ENCODE measurements at regions not wholly inside any gene's neighbourhood (a gene's known extent, or its start where the extent isn't known, plus 50 kb on each side); places are given as distances from the start of the nearest gene placed in this dataset.

DNA sequence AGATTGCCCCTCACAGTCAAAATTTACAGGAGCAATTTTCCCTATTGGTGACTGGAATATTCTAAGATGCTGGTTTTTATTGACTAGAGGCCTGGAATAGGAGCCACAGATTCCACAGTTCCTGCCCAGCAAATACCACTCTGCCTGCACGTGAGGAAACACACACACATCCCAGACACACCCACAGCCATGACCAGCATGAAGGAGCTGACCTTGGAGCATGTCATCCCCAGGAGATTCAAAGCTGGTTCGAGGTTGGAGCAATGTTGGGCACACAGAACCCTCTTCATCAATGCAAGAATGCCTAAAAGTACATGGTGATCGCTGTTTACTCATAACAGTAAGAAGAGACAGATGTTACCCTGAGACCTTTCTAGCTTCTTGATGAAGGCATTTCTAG lies 244.6 kb upstream of the FOXQ1 start:
- no peak overlapping the region for H2AFZ ChIP-seq
- DNase-seq (ENCODE audit: low spot score) = no peak
- WGBS (ENCODE audit: low lambda C conversion rate, missing lambda C conversion rate) = 80% methylated on average over 3 of the region's 3 CpGs
- peaks cover 17% of the 10 kb centered on the region for H3K4me1 ChIP-seq (ENCODE audit: insufficient read depth)
- H3K9me2 ChIP-seq (replicated peaks; ENCODE audit: insufficient read depth) = no peaks in the 10 kb centered on the region
- H4K20me1 ChIP-seq (ENCODE audit: insufficient read depth, poor library complexity, severe bottlenecking) = no peaks in the 10 kb centered on the region
- no peak overlapping the region for H3K4me3 ChIP-seq
- peak overlapping the region; percentile 5 for H3K27ac ChIP-seq
- H3K4me2 ChIP-seq = no peak overlapping the region
- no peak for TF ChIP-seq EZH2 (IDR thresholded peaks at IDR 0.05; ENCODE audit: borderline replicate concordance)
- no peak for TF ChIP-seq EZH2phosphoT487 (IDR thresholded peaks at IDR 0.05; ENCODE audit: low read depth, severe bottlenecking, unreplicated experiment)
- TF ChIP-seq, protein P1, sequence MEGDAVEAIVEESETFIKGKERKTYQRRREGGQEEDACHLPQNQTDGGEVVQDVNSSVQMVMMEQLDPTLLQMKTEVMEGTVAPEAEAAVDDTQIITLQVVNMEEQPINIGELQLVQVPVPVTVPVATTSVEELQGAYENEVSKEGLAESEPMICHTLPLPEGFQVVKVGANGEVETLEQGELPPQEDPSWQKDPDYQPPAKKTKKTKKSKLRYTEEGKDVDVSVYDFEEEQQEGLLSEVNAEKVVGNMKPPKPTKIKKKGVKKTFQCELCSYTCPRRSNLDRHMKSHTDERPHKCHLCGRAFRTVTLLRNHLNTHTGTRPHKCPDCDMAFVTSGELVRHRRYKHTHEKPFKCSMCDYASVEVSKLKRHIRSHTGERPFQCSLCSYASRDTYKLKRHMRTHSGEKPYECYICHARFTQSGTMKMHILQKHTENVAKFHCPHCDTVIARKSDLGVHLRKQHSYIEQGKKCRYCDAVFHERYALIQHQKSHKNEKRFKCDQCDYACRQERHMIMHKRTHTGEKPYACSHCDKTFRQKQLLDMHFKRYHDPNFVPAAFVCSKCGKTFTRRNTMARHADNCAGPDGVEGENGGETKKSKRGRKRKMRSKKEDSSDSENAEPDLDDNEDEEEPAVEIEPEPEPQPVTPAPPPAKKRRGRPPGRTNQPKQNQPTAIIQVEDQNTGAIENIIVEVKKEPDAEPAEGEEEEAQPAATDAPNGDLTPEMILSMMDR (IDR thresholded peaks at IDR 0.05; ENCODE audit: poor library complexity) = no peak
- H3K79me2 ChIP-seq = no peaks in the 10 kb centered on the region
- no peaks in the 10 kb centered on the region for H3K36me3 ChIP-seq (replicated peaks; ENCODE audit: insufficient read depth, low read depth)
- H3K27me3 ChIP-seq = no peaks in the 10 kb centered on the region
- no peaks in the 10 kb centered on the region for H3K9me3 ChIP-seq (ENCODE audit: low read depth)

DNA sequence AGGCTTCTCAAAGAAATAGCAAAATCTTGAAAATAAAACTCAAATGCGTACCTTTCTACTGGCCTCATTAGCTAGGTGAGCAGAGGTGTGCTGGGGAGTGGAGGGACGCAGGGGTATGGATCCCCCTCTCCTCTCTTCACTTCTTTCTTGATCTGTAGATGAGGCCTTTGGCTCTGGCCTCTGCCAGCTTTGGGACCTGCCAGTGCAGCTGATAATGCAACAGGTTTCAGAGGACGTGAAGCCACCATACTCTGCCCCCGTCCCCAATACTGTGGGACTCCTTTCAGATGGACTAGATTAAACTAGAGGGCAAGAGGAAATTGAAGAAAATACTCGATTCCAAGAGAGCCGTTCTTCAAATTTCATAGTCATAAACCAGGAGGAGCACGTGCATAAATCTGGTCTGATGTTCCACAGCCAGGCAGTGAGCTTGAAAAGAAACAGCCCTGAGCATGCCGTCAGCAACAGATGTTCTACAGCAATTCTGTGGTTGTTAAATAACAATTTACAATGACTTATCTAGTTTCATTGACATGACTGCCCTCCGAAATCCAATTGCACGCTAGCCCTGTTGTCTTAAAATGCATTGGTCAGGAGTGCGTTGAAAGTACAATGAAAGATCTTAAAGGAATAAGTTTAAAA lies 245.3 kb upstream of the FOXQ1 start:
- Histone ChIP-seq H2AFZ (no peak overlapping the region), H3K9me3 (ENCODE audit: low read depth) (no peaks in the 10 kb centered on the region), H3K27me3 (no peaks in the 10 kb centered on the region), H3K4me2 (no peak overlapping the region), H3K4me3 (no peak overlapping the region), H4K20me1 (ENCODE audit: insufficient read depth, poor library complexity, severe bottlenecking) (no peaks in the 10 kb centered on the region), H3K9me2 (replicated peaks; ENCODE audit: insufficient read depth) (no peaks in the 10 kb centered on the region), H3K79me2 (no peaks in the 10 kb centered on the region), H3K27ac (peak overlapping the region; percentile 13), H3K36me3 (replicated peaks; ENCODE audit: insufficient read depth, low read depth) (no peaks in the 10 kb centered on the region), H3K4me1 (ENCODE audit: insufficient read depth) (peaks cover 17% of the 10 kb centered on the region)
- TF ChIP-seq, protein P1 (IDR thresholded peaks at IDR 0.05; ENCODE audit: poor library complexity) = no peak
- TF ChIP-seq EZH2 (IDR thresholded peaks at IDR 0.05; ENCODE audit: borderline replicate concordance) = no peak
- no peak for TF ChIP-seq EZH2phosphoT487 (IDR thresholded peaks at IDR 0.05; ENCODE audit: low read depth, severe bottlenecking, unreplicated experiment)
- DNase-seq (ENCODE audit: low spot score) = no peak
- WGBS (ENCODE audit: low lambda C conversion rate, missing lambda C conversion rate) = 61% methylated on average over 11 of the region's 11 CpGs

DNA sequence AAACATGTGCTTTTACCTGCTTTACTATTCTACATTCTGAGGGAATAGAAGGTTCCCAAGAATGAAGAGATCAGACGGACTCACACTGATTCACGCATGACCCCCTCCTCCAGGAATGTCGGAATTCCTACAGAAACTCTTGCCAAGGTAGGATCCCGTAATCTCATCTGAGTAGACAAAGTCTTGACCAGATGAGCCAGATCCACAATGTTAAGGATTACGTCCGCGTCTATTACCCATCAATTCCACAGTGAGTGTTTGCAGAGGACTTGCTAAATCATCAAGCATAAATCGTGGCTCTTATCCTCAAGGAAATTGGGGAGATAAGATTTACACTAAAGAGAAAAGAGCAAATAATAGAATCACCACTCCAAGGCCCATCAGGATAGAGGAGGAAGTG lies 245.9 kb upstream of the FOXQ1 start:
- Histone ChIP-seq H2AFZ (no peak overlapping the region), H3K79me2 (no peaks in the 10 kb centered on the region), H3K9me2 (replicated peaks; ENCODE audit: insufficient read depth) (no peaks in the 10 kb centered on the region), H3K4me2 (no peak overlapping the region), H4K20me1 (ENCODE audit: insufficient read depth, poor library complexity, severe bottlenecking) (no peaks in the 10 kb centered on the region), H3K9me3 (ENCODE audit: low read depth) (no peaks in the 10 kb centered on the region), H3K27me3 (no peaks in the 10 kb centered on the region), H3K36me3 (replicated peaks; ENCODE audit: insufficient read depth, low read depth) (no peaks in the 10 kb centered on the region), H3K4me3 (no peak overlapping the region), H3K27ac (peak overlapping the region; percentile 13), H3K4me1 (ENCODE audit: insufficient read depth) (peaks cover 17% of the 10 kb centered on the region)
- 57% methylated on average over 8 of the region's 8 CpGs for WGBS (ENCODE audit: low lambda C conversion rate, missing lambda C conversion rate)
- no peak for TF ChIP-seq EZH2 (IDR thresholded peaks at IDR 0.05; ENCODE audit: borderline replicate concordance)
- TF ChIP-seq, protein P1 (IDR thresholded peaks at IDR 0.05; ENCODE audit: poor library complexity) = no peak
- TF ChIP-seq EZH2phosphoT487 (IDR thresholded peaks at IDR 0.05; ENCODE audit: low read depth, severe bottlenecking, unreplicated experiment) = no peak
- no peak for DNase-seq (ENCODE audit: low spot score)

Measured in hepatocyte (in vitro differentiated cells).